H1 (cell line): ENCODE measurements at regions not wholly inside any gene's neighbourhood (a gene's known extent, or its start where the extent isn't known, plus 50 kb on each side); places are given as distances from the start of the nearest gene placed in this dataset.

ENCODE experiments used
- CTCF ChIA-PET: fragments of 300-600 bp; sonication (Branson Sonifier 250); formaldehyde crosslinking; loops from one replicate; lab custom pipeline; 2021; ENCODE audit not compliant: partially characterized antibody; lab: Charles Lee
- POLR2A ChIA-PET: fragments of 300-600 bp; sonication (Branson Sonifier 250); formaldehyde crosslinking; loops from one replicate; lab custom pipeline; 2021; ENCODE audit warnings: inconsistent platforms; ENCODE audit not compliant: partially characterized antibody; lab: Charles Lee
- DNase-seq, 2 experiments: peaks; one replicate each; pipeline versions ENCODE4 v3.0.0 to v3.0.0-alpha.2; 2010 to 2022; ENCODE audit warnings: low spot score in 2 of 2, low read depth in 1 of 2, mixed read lengths in 1 of 2
- FAIRE-seq: peaks from 2 replicates; lab custom pipeline; 2011; peaks lifted over from hg19 to GRCh38; lab: Jason Lieb, UNC
- H2AFZ ChIP-seq: 2 replicates; pipeline ENCODE4 v1.8.1; 2012; ENCODE audit warnings: low read length, inconsistent platforms
- H2AK5ac ChIP-seq: 2 replicates; pipeline ENCODE4 v1.6.1; 2013; ENCODE audit warnings: low read depth, low read length
- H2BK120ac ChIP-seq: replicated peaks from 2 replicates; pipeline ENCODE3; 2013; ENCODE audit warnings: low read depth, low read length, inconsistent platforms
- H2BK12ac ChIP-seq: 2 replicates; pipeline ENCODE4 v1.6.1; 2013; ENCODE audit warnings: low read depth, low read length
- H2BK15ac ChIP-seq: 2 replicates; pipeline ENCODE4 v1.6.1; 2013; ENCODE audit warnings: low read length
- H2BK20ac ChIP-seq: 2 replicates; pipeline ENCODE4 v1.6.1; 2013; ENCODE audit warnings: low read length
- H2BK5ac ChIP-seq: 2 replicates; pipeline ENCODE4 v1.6.1; 2013; ENCODE audit warnings: low read depth, low read length
- H3K14ac ChIP-seq: 2 replicates; pipeline ENCODE4 v1.6.1; 2013; ENCODE audit warnings: inconsistent platforms; ENCODE audit not compliant: insufficient read length
- H3K18ac ChIP-seq: 2 replicates; pipeline ENCODE4 v1.6.1; 2013; ENCODE audit warnings: low read length; ENCODE audit errors: extremely low read depth
- H3K23ac ChIP-seq: 2 replicates; pipeline ENCODE4 v1.6.1; 2013; ENCODE audit warnings: inconsistent platforms; ENCODE audit not compliant: insufficient read length
- H3K23me2 ChIP-seq: 2 replicates; pipeline ENCODE4 v1.6.1; 2013; ENCODE audit warnings: low read depth, low read length
- H3K27ac ChIP-seq: 2 replicates; pipeline ENCODE4 v1.6.1; 2011; ENCODE audit warnings: low read depth, low read length, inconsistent platforms
- H3K27me3 ChIP-seq, 4 experiments: replicated peaks in 1 of 4; 1 replicate in 1 of 4; 2 replicates in 3 of 4; pipeline versions ENCODE4 v1.6.1 to v1.8.1; 2011 to 2013; ENCODE audit warnings: low read length in 3 of 4, mild to moderate bottlenecking in 3 of 4, inconsistent platforms in 2 of 4, mixed read lengths in 2 of 4, moderate library complexity in 1 of 4; ENCODE audit not compliant: control insufficient read depth in 3 of 4, insufficient read depth in 3 of 4; ENCODE audit errors: extremely low read depth in 1 of 4
- H3K36me3 ChIP-seq, 4 experiments: 2 replicates each; pipeline versions ENCODE4 v1.6.1 to v1.8.1; 2011 to 2013; ENCODE audit warnings: mild to moderate bottlenecking in 4 of 4, low read length in 3 of 4, moderate library complexity in 2 of 4, control low read depth in 1 of 4, inconsistent platforms in 1 of 4; ENCODE audit not compliant: insufficient read depth in 4 of 4, control insufficient read depth in 2 of 4
- H3K4ac ChIP-seq: replicated peaks from 2 replicates; pipeline ENCODE3; 2013; ENCODE audit warnings: low read length, low read depth, mixed read lengths, inconsistent platforms; ENCODE audit not compliant: insufficient read length
- H3K4me1 ChIP-seq, 4 experiments: replicated peaks in 1 of 4; 1 replicate in 1 of 4; 2 replicates in 3 of 4; pipeline versions ENCODE4 v1.6.1 to v1.8.1; 2011 to 2013; ENCODE audit warnings: low read length in 3 of 4, inconsistent platforms in 2 of 4, mixed read lengths in 1 of 4; ENCODE audit not compliant: insufficient read depth in 4 of 4, control insufficient read depth in 3 of 4
- H3K4me2 ChIP-seq, 2 experiments: 2 replicates each; pipeline versions ENCODE4 v1.6.1 to v1.8.1; 2011 to 2013; ENCODE audit warnings: low read depth in 2 of 2, low read length in 2 of 2, control low read depth in 1 of 2, inconsistent platforms in 1 of 2, mild to moderate bottlenecking in 1 of 2; ENCODE audit not compliant: insufficient read depth in 1 of 2
- H3K4me3 ChIP-seq, 4 experiments: fragments of 200-600, 300-600 bp in 1 of 4; sonication (generic), shearing (Covaris generic), sonication (Bioruptor Twin) in 1 of 4; 2 replicates each; pipeline versions ENCODE4 v1.5.1 to v1.8.1; 2011 to 2016; ENCODE audit warnings: low read length in 4 of 4, low read depth in 3 of 4, control low read depth in 2 of 4, inconsistent platforms in 2 of 4, mild to moderate bottlenecking in 2 of 4, mixed read lengths in 1 of 4, moderate library complexity in 1 of 4; ENCODE audit not compliant: insufficient read depth in 2 of 4; ENCODE audit errors: extremely low read depth in 1 of 4
- H3K56ac ChIP-seq: replicated peaks from 2 replicates; pipeline ENCODE3; 2013; ENCODE audit warnings: low read depth, mild to moderate bottlenecking, mixed read lengths, low read length, inconsistent platforms; ENCODE audit not compliant: insufficient read length
- H3K79me1 ChIP-seq: 2 replicates; pipeline ENCODE4 v1.6.1; 2013; ENCODE audit warnings: low read depth, low read length, control low read depth
- H3K79me2 ChIP-seq, 2 experiments: 2 replicates each; pipeline versions ENCODE4 v1.6.1 to v1.8.1; 2012 to 2013; ENCODE audit warnings: low read length in 2 of 2, mild to moderate bottlenecking in 2 of 2, inconsistent platforms in 1 of 2; ENCODE audit not compliant: insufficient read depth in 2 of 2, control insufficient read depth in 1 of 2
- H3K9ac ChIP-seq, 4 experiments: replicated peaks in 1 of 4; 1 replicate in 1 of 4; 2 replicates in 3 of 4; pipeline versions ENCODE4 v1.6.1 to v1.8.1; 2011 to 2013; ENCODE audit warnings: low read depth in 3 of 4, low read length in 3 of 4, control low read depth in 2 of 4, mild to moderate bottlenecking in 2 of 4, moderate library complexity in 2 of 4, inconsistent platforms in 1 of 4; ENCODE audit errors: extremely low read depth in 1 of 4
- H3K9me3 ChIP-seq, 2 experiments: 2 replicates each; pipeline versions ENCODE4 v1.6.1 to v1.8.1; 2012 to 2013; ENCODE audit warnings: mild to moderate bottlenecking in 2 of 2, moderate library complexity in 2 of 2, control low read depth in 1 of 2, inconsistent platforms in 1 of 2, low read depth in 1 of 2, low read length in 1 of 2, mixed read lengths in 1 of 2; ENCODE audit not compliant: insufficient read depth in 2 of 2
- H4K20me1 ChIP-seq, 2 experiments: replicated peaks in 1 of 2; 2 replicates each; pipeline versions ENCODE3 to v1.8.1; 2011 to 2013; ENCODE audit warnings: inconsistent platforms in 2 of 2, low read length in 2 of 2, mild to moderate bottlenecking in 1 of 2; ENCODE audit not compliant: insufficient read depth in 2 of 2, control insufficient read depth in 1 of 2
- H4K5ac ChIP-seq: 2 replicates; pipeline ENCODE4 v1.6.1; 2013; ENCODE audit warnings: low read length, low read depth, mixed read lengths, inconsistent platforms; ENCODE audit not compliant: insufficient read length
- H4K8ac ChIP-seq: 2 replicates; pipeline ENCODE4 v1.8.0; 2013; ENCODE audit warnings: mild to moderate bottlenecking, moderate library complexity, low read length, inconsistent platforms; ENCODE audit not compliant: insufficient read depth; ENCODE audit errors: extremely low read depth
- H4K91ac ChIP-seq: replicated peaks from 2 replicates; pipeline ENCODE3; 2013; ENCODE audit warnings: low read length, mixed read lengths, inconsistent platforms; ENCODE audit not compliant: insufficient read length
- ASH2L ChIP-seq: fragments of 200-600, 300-600 bp; sonication (generic); IDR thresholded peaks from one replicate; pipeline ENCODE4 v1.7.1; 2017; ENCODE audit warnings: low read length
- WGBS, 2 experiments: shearing (Covaris generic) in 1 of 2; methylation state at CpG; one replicate each; pipeline versions ENCODE4 v1.1.6 to v1.1.7; 2013 to 2015; ENCODE audit warnings: low lambda C conversion rate in 2 of 2, mixed read lengths in 2 of 2, inconsistent platforms in 1 of 2, low coverage in 1 of 2, missing lambda C conversion rate in 1 of 2; ENCODE audit not compliant: insufficient replicate concordance in 2 of 2, insufficient coverage in 1 of 2, insufficient read length in 1 of 2; ENCODE audit errors: extremely low coverage in 1 of 2, missing lambda C conversion rate in 1 of 2; 5-methylcytosine and 5-hydroxymethylcytosine counted together

DNA sequence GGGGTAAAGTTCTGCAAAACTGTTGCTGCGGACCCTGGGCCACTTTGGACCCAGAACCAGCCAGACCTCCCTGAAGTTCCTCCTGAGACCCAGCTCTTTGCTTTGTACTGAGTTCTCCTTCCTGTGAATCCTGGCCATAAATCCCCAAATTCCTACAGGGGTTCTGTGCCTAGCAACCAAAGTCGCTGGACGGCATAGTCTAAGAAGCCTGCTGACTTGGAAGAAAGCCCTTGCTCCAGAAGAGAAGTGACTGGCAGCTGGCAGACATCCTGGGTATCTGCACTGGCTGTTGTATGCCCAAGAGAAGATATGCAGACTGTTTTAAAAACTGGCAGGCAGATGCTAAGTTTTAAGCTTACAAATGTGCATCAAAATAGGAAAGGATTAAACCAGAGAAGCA is 99.9 kb upstream of the SLC24A4 start:
- Histone ChIP-seq H3K27me3 (no peaks in the 10 kb centered on the region), H2BK5ac (no peak overlapping the region), H2BK15ac (no peak overlapping the region), H3K9ac (no peak overlapping the region), H2AK5ac (no peak overlapping the region), H3K27ac (no peak overlapping the region), H3K4me3 (no peak overlapping the region), H4K8ac (no peak overlapping the region), H3K79me1 (no peaks in the 10 kb centered on the region), H2BK12ac (no peak overlapping the region), H2BK20ac (no peak overlapping the region), H3K4me1 (no peaks in the 10 kb centered on the region)
- 60% methylated on average over 3 of the region's 3 CpGs; no CpG with 5 or more reads in 1 of the 2 experiments for WGBS, 2 experiments
- TF ChIP-seq ASH2L, result no peak
- TF ChIP-seq, all 59 proteins: peak for 0
- ChIA-PET CTCF (interaction anchor here (0.6 to 1.0 kb wide), 2 partner anchors 18 to 22 kb away, joined by 3 read pairs; no protein-coding TSS in a partner anchor), POLR2A (no interaction called here)
- no peak overlapping the region for H3K4me2 ChIP-seq
- H4K20me1 ChIP-seq, result no peaks in the 10 kb centered on the region
- H3K23ac ChIP-seq, result no peak overlapping the region
- H3K36me3 ChIP-seq, result no peaks in the 10 kb centered on the region
- no peak overlapping the region for H3K4ac ChIP-seq
- H3K56ac ChIP-seq, result no peak overlapping the region
- DNase-seq (no peak), FAIRE-seq (no peak)
- H3K79me2 ChIP-seq, result no peaks in the 10 kb centered on the region
- H2AFZ ChIP-seq, result no peak overlapping the region
- no peaks in the 10 kb centered on the region for H3K9me3 ChIP-seq
- no peak overlapping the region for H3K14ac ChIP-seq
- H4K91ac ChIP-seq, result no peak overlapping the region
- H3K23me2 ChIP-seq, result no peaks in the 10 kb centered on the region; the same call in 1 of the 2 replicates
- H4K5ac ChIP-seq, result no peak overlapping the region
- no peak overlapping the region for H3K18ac ChIP-seq
- H2BK120ac ChIP-seq, result no peak overlapping the region
